Activated CD4-positive, CD25-positive, alpha-beta regulatory T cell treated with anti-CD3 and anti-CD28 coated beads, Interleukin-2, amount 50 U/mL, for 16 hours (primary cell): ENCODE measurements at regions not wholly inside any gene's neighbourhood (a gene's known extent, or its start where the extent isn't known, plus 50 kb on each side); places are given as distances from the start of the nearest gene placed in this dataset.

Experiments used
- DNase-seq: peaks from one replicate; pipeline ENCODE4 v3.0.0-alpha.2; 2020; ENCODE audit warnings: low read depth, low spot score

GRCh38 chr9:91040371-91041215 is 239.0 kb downstream of the SYK start:
- DNase-seq: no peak

GRCh38 chr9:91042024-91042423 is 240.4 kb downstream of the SYK start:
- DNase-seq: no peak

GRCh38 chr9:91042541-91042940 is 240.9 kb downstream of the SYK start:
- DNase-seq: no peak

- DNase-seq: no peak
These were observed 241.6 kb downstream of the SYK start for GRCh38 chr9:91043056-91043810.

- no peak for DNase-seq
These were observed 242.2 kb downstream of the SYK start for GRCh38 chr9:91043811-91044175.

GRCh38 chr9:91044354-91044753 is 242.7 kb downstream of the SYK start:
- DNase-seq: no peak

GRCh38 chr9:91045041-91045440 is 243.4 kb downstream of the SYK start:
- DNase-seq: no peak

- DNase-seq: no peak
These were observed 245.9 kb downstream of the SYK start for GRCh38 chr9:91047529-91047928.

GRCh38 chr9:91047993-91048607 is 246.5 kb downstream of the SYK start:
- no peak for DNase-seq

GRCh38 chr9:91048749-91049148 is 247.1 kb downstream of the SYK start:
- no peak for DNase-seq

- DNase-seq: no peak
These were observed 252.2 kb downstream of the SYK start for GRCh38 chr9:91053824-91054223.

GRCh38 chr9:91055845-91056244 is 254.2 kb downstream of the SYK start:
- no peak for DNase-seq

GRCh38 chr9:91056486-91056885 is 254.9 kb downstream of the SYK start:
- no peak for DNase-seq

GRCh38 chr9:91056917-91057316 is 255.3 kb downstream of the SYK start:
- DNase-seq: no peak

GRCh38 chr9:91059713-91060112 is 258.1 kb downstream of the SYK start:
- no peak for DNase-seq

GRCh38 chr9:91060520-91061343 is 259.1 kb downstream of the SYK start:
- no peak for DNase-seq

- no peak for DNase-seq
These were observed 259.9 kb downstream of the SYK start for GRCh38 chr9:91061506-91061905.

GRCh38 chr9:91062281-91062680 is 260.7 kb downstream of the SYK start:
- no peak for DNase-seq

GRCh38 chr9:91063471-91063870 is 261.9 kb downstream of the SYK start:
- DNase-seq: no peak

GRCh38 chr9:91065231-91066041 is 263.8 kb downstream of the SYK start:
- DNase-seq: no peak

- DNase-seq: no peak
These were observed 264.4 kb downstream of the SYK start for GRCh38 chr9:91066042-91066415.
